Heart right ventricle (tissue), 16 donors: ENCODE measurements at regions not wholly inside any gene's neighbourhood (a gene's known extent, or its start where the extent isn't known, plus 50 kb on each side); places are given as distances from the start of the nearest gene placed in this dataset.
A peak's percentile ranks its signal among the peaks of the same experiment; 100 is the strongest.

ENCODE experiments used
- ATAC-seq, 8 donors: fragments of 200-7000 bp; cut with Tn5 transposase; one replicate each; pipeline ENCODE4 v1.9.1; 2020; ENCODE audit warnings: mild to moderate bottlenecking in 8 of 8, moderate library complexity in 8 of 8, moderate number of reproducible peaks in 1 of 8
- DNase-seq, 2 donors: peaks; one replicate each; pipeline ENCODE4 v3.0.0-alpha.2; 2020
- H3K27ac ChIP-seq, 10 donors: fragments of 200-600 bp; sonication (generic) in 2 of 10; one replicate each; pipeline versions ENCODE4 v1.5.0 to v1.8.0; 2020 to 2022; ENCODE audit warnings: mild to moderate bottlenecking in 3 of 10
- H3K27me3 ChIP-seq, 7 donors: fragments of 200-600 bp; one replicate each; pipeline ENCODE4 v1.8.0; 2021 to 2022; ENCODE audit warnings: mild to moderate bottlenecking in 2 of 7
- H3K36me3 ChIP-seq, 9 donors: fragments of 200-600 bp; sonication (generic) in 1 of 9; one replicate each; pipeline versions ENCODE4 v1.5.0 to v1.8.0; 2020 to 2022; ENCODE audit warnings: mild to moderate bottlenecking in 2 of 9
- H3K4me1 ChIP-seq, 9 donors: fragments of 200-600 bp; sonication (generic) in 1 of 9; one replicate each; pipeline versions ENCODE4 v1.5.0 to v1.8.0; 2020 to 2022; ENCODE audit warnings: mild to moderate bottlenecking in 4 of 9
- H3K4me3 ChIP-seq, 10 donors: fragments of 200-600 bp; sonication (generic) in 2 of 10; one replicate each; pipeline versions ENCODE4 v1.5.0 to v1.8.0; 2020 to 2022; ENCODE audit warnings: mild to moderate bottlenecking in 7 of 10, moderate library complexity in 2 of 10
- H3K9me3 ChIP-seq, 11 donors: fragments of 200-600 bp in 10 of 11; sonication (generic) in 2 of 11; one replicate each; pipeline versions ENCODE4 v1.5.0 to v1.8.0; 2013 to 2022; ENCODE audit warnings: mild to moderate bottlenecking in 2 of 11, control low read depth in 1 of 11, moderate library complexity in 1 of 11
- CTCF ChIP-seq, 9 donors: fragments of 200-600 bp; sonication (generic) in 2 of 9; IDR thresholded peaks; one replicate each; pipeline versions ENCODE4 v1.5.0 to v1.8.0; 2021 to 2022; ENCODE audit warnings: antibody characterized with exemption in 9 of 9, mild to moderate bottlenecking in 5 of 9, moderate library complexity in 1 of 9
- WGBS, 2 donors: extraction: QIAGEN DNeasy Blood & Tissue Kit; methylation state at CpG; one replicate each; pipeline ENCODE4 v1.1.7; 2013; ENCODE audit warnings: inconsistent platforms in 1 of 2; 5-methylcytosine and 5-hydroxymethylcytosine counted together
- intact Hi-C, 10 donors: fragments of 100-400 bp; cut with DNase I; formaldehyde crosslinking; loops; one replicate each; pipeline versions ENCODE4 v1.11.1 to v1.14.2; 2022
- donor health status: Arrhythmogenic right ventricular cardiomyopathy.
- donor health status: ischemic (EF 13 %, LVEDD 7.1; RV severe dilation, severe dysfunction).
- donor health status: healthy with polysubstance abuse.
- donor health status: DM: no; HTN: yes; CAD: no.
- donor health status: DM: no; HTN: no; CAD: no.
- donor health status: ischemic (EF 25% LVEDD 6.9; RV normal size, moderate dysfunction).
- donor health status: ischemic (EF 25% LVEDD 5.7; RV mildly dilated, moderate dysfunction).
- donor health status: healthy.
- donor health status: DM: yes; HTN: yes; CAD: no.
- donor health status: Ischemic cardiomyopathy.
- donor health status: ischemic (EF 35%, LVEDD 5.7; RV mildly dilated, moderate dysfunction).
- donor health status: nonischemic (EF 11% LVEDD 7.7; RV severe dilation, severe dysfunction).
- donor health status: DM: yes; HTN: yes; CAD: no.
- donor health status: PGD.
- donor health status: ischemic (EF 29% LVEDD 5.4; RV normal size, mild dysfunction).
- donor health status: nonischemic (EF 23%, LVEDD 6.1; RV moderate dilation, normal function).

- Histone ChIP-seq H3K4me1 (peaks cover 3 to 55% (median 21%) of the 10 kb centered on the region in 9 donors), H3K9me3 (peaks cover 0 to 7% (median 0%) of the 10 kb centered on the region in 11 donors), H3K27me3 (no peaks in the 10 kb centered on the region), H3K27ac (peak overlapping the region in 1 of 10 donors; percentile 67), H3K4me3 (no peak overlapping the region), H3K36me3 (no peaks in the 10 kb centered on the region)
- intact Hi-C loops, result loop anchor here in 1 of 10 donors (10.0 kb wide), 1 partner anchor 484 kb away; no protein-coding TSS in a partner anchor
- DNase-seq (no peak), ATAC-seq (no peak)
- WGBS, 2 donors, result 59% methylated on average over 3 of the region's 3 CpGs
- no peak for TF ChIP-seq CTCF (IDR thresholded peaks at IDR 0.05)
Observed at GRCh38 chr1:222038971-222039370, 297.1 kb upstream of the DUSP10 start.

GRCh38 chr1:222037720-222038119 lies 295.8 kb upstream of the DUSP10 start:
- ATAC-seq, result peak in 7 of 8 donors; percentile 38 to 82 (median 57)
- H3K4me1 ChIP-seq, result peaks cover 0 to 42% (median 14%) of the 10 kb centered on the region in 9 donors
- no peak for DNase-seq
- no peaks in the 10 kb centered on the region for H3K27me3 ChIP-seq
- H3K36me3 ChIP-seq, result no peaks in the 10 kb centered on the region
- H3K27ac ChIP-seq, result peak overlapping the region in 8 of 10 donors; percentile 7 to 67 (median 36)
- peaks cover 0 to 7% (median 0%) of the 10 kb centered on the region in 11 donors for H3K9me3 ChIP-seq
- intact Hi-C loops, result loop anchor here in 1 of 10 donors (10.0 kb wide), 1 partner anchor 483 kb away; no protein-coding TSS in a partner anchor
- no peak for TF ChIP-seq CTCF (IDR thresholded peaks at IDR 0.05)
- H3K4me3 ChIP-seq, result no peak overlapping the region

DNA sequence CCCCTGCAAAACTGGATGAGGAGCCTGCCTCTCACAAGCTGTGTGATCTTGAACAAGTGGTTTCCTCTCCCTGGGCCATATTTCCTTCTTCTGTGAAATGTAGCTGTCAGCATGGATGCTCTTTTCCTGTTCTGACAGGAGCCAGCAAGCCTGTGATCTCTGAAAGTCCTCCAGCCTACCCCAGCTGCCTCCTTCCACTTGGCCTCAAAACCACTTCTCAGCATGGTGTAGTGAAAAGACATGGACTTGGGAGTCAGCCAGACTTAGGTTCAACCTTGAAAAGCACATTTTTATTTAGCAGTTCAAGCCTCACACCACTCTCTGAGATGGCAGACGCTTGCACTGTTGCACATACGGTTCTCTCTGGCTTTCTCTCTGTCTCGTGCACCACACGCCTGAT lies 292.9 kb upstream of the DUSP10 start:
- no peak overlapping the region for H3K4me3 ChIP-seq
- no peaks in the 10 kb centered on the region for H3K27me3 ChIP-seq
- peak in 2 of 8 donors; percentile 48 to 53 for ATAC-seq
- 51% methylated on average over 4 of the region's 4 CpGs for WGBS, 2 donors
- no peak for TF ChIP-seq CTCF (IDR thresholded peaks at IDR 0.05)
- no peak overlapping the region for H3K27ac ChIP-seq
- H3K36me3 ChIP-seq, result no peaks in the 10 kb centered on the region
- DNase-seq, result no peak
- peaks cover 0 to 29% (median 9%) of the 10 kb centered on the region in 9 donors for H3K4me1 ChIP-seq
- intact Hi-C loops, result loop anchor here in 1 of 10 donors (10.0 kb wide), 1 partner anchor 480 kb away; no protein-coding TSS in a partner anchor
- peaks cover 0 to 7% (median 0%) of the 10 kb centered on the region in 11 donors for H3K9me3 ChIP-seq

DNA sequence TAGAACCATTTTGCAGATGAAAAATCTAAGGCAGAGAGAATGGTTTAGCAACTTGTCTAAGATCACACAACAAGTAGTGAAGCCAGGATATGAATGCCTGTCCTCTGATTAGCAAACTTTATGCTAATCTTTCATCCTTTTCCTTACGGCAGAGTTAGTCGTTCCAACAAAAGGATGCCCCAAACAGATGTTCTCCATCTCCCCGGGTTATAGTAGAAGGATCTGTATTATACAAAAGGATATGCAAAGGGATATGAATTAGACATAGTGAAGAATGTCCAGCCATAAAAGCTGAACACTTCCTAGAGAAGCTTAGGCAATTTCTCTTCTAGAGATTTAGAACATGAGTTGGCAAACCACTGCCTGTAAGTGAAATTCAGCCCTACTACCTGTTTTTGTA lies 291.6 kb upstream of the DUSP10 start:
- no peaks in the 10 kb centered on the region for H3K27me3 ChIP-seq
- intact Hi-C loops, result loop anchor here in 1 of 10 donors (10.0 kb wide), 1 partner anchor 479 kb away; no protein-coding TSS in a partner anchor
- WGBS, 2 donors, result 77 to 81% methylated on average over 3 of the region's 3 CpGs
- H3K9me3 ChIP-seq, result peaks cover 0 to 7% (median 0%) of the 10 kb centered on the region in 11 donors
- ATAC-seq (no peak), DNase-seq (no peak)
- no peak overlapping the region for H3K4me3 ChIP-seq
- H3K36me3 ChIP-seq, result no peaks in the 10 kb centered on the region
- peaks cover 0 to 19% (median under 1%) of the 10 kb centered on the region in 9 donors for H3K4me1 ChIP-seq
- TF ChIP-seq CTCF (IDR thresholded peaks at IDR 0.05), result no peak
- H3K27ac ChIP-seq, result no peak overlapping the region
